ENCODE measurements at regions not wholly inside any gene's neighbourhood (a gene's known extent, or its start where the extent isn't known, plus 50 kb on each side); places are given as distances from the start of the nearest gene placed in this dataset.

DNA sequence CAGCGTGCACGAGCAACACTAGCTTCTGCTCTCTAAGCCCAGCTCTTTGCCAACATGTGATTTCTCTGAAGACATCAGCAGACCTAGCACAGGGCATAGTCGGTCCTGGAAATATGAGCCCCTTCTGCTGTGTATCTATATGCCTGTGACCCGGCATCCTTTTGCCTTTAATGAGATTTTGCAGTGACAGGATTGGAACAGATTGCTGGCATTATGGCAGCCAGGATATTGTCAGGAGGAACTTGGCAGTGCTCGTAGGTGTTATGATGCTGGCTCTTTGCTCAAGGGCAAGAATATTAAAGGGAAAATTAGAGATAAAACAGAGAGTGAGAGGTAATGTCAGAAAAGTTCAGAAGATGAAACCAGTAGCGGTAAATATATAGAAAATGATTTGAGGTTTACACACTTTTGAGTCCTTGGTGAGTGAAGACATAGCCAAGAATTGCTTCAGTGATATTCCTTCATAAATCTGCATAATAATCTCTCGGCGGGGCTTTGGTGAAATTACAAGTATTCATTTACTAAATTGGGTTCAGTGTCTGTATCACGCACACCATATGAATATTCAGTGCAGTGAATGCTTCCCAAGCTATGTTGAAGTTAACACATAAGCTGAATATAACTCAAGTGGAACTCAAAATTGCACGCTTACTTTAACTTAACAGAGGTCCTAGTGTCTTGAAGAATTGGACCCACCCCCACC, 502.1 kb upstream of the NR3C2 start:
- WGBS (ENCODE audit: low lambda C conversion rate), result 1% methylated on average over 10 of the region's 10 CpGs
- Histone ChIP-seq H4K20me1 (ENCODE audit: insufficient read depth) (no peaks in the 10 kb centered on the region), H3K36me3 (replicated peaks in 1 of 2; ENCODE audit: control insufficient read depth in 1 of 2, insufficient read depth in 2 of 2, low read length in 1 of 2) (no peaks in the 10 kb centered on the region), H3K4me3 (ENCODE audit: low read depth in 2 of 2, low read length in 1 of 2) (no peak overlapping the region), H3K79me2 (ENCODE audit: insufficient read depth) (no peaks in the 10 kb centered on the region), H3K27me3 (ENCODE audit: insufficient read depth) (no peaks in the 10 kb centered on the region; the same call in 1 of the 2 replicates), H3K27ac (ENCODE audit: low read depth in 2 of 2, low read length in 1 of 2) (no peak overlapping the region), H3K4me2 (no peak overlapping the region), H3K9ac (no peak overlapping the region), H3K9me3 (no peaks in the 10 kb centered on the region), H2AFZ (ENCODE audit: low read depth) (no peak overlapping the region), H3F3A (replicated peaks; ENCODE audit: insufficient read depth) (no peaks in the 10 kb centered on the region), H3K9me2 (no peaks in the 10 kb centered on the region), H3K4me1 (ENCODE audit: control insufficient read depth in 1 of 2, insufficient read depth in 2 of 2, low read depth in 1 of 2, low read length in 1 of 2) (no peaks in the 10 kb centered on the region)
- ChIA-PET POLR2A (no interaction called here), CTCF (interaction anchor here (1.2 kb wide), 1 partner anchor 9 kb away, joined by 3 read pairs; no protein-coding TSS in a partner anchor)
- TF ChIP-seq TEAD4 (IDR thresholded peaks at IDR 0.05; ENCODE audit: borderline replicate concordance, insufficient read depth) (no peak), GABPA (IDR thresholded peaks at IDR 0.05; ENCODE audit: low read depth) (no peak), MXI1 (IDR thresholded peaks at IDR 0.05; ENCODE audit: low read depth, low read length) (no peak), YY1 (IDR thresholded peaks at IDR 0.05; ENCODE audit: low read depth) (no peak), SIN3A (IDR thresholded peaks at IDR 0.05; ENCODE audit: borderline replicate concordance, low read depth, low read length) (no peak), GATA2 (CRISPR knock-in tag; IDR thresholded peaks at IDR 0.05) (no peak), NFIC (IDR thresholded peaks at IDR 0.05; ENCODE audit: borderline replicate concordance) (no peak)
- TF ChIP-seq, protein P1, sequence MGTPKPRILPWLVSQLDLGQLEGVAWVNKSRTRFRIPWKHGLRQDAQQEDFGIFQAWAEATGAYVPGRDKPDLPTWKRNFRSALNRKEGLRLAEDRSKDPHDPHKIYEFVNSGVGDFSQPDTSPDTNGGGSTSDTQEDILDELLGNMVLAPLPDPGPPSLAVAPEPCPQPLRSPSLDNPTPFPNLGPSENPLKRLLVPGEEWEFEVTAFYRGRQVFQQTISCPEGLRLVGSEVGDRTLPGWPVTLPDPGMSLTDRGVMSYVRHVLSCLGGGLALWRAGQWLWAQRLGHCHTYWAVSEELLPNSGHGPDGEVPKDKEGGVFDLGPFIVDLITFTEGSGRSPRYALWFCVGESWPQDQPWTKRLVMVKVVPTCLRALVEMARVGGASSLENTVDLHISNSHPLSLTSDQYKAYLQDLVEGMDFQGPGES (IDR thresholded peaks at IDR 0.05; ENCODE audit: low read depth, low read length), result no peak
- TF ChIP-seq, protein P2, sequence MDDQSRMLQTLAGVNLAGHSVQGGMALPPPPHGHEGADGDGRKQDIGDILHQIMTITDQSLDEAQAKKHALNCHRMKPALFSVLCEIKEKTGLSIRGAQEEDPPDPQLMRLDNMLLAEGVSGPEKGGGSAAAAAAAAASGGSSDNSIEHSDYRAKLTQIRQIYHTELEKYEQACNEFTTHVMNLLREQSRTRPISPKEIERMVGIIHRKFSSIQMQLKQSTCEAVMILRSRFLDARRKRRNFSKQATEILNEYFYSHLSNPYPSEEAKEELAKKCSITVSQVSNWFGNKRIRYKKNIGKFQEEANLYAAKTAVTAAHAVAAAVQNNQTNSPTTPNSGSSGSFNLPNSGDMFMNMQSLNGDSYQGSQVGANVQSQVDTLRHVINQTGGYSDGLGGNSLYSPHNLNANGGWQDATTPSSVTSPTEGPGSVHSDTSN (IDR thresholded peaks at IDR 0.05), result no peak
- TF ChIP-seq, protein P3, sequence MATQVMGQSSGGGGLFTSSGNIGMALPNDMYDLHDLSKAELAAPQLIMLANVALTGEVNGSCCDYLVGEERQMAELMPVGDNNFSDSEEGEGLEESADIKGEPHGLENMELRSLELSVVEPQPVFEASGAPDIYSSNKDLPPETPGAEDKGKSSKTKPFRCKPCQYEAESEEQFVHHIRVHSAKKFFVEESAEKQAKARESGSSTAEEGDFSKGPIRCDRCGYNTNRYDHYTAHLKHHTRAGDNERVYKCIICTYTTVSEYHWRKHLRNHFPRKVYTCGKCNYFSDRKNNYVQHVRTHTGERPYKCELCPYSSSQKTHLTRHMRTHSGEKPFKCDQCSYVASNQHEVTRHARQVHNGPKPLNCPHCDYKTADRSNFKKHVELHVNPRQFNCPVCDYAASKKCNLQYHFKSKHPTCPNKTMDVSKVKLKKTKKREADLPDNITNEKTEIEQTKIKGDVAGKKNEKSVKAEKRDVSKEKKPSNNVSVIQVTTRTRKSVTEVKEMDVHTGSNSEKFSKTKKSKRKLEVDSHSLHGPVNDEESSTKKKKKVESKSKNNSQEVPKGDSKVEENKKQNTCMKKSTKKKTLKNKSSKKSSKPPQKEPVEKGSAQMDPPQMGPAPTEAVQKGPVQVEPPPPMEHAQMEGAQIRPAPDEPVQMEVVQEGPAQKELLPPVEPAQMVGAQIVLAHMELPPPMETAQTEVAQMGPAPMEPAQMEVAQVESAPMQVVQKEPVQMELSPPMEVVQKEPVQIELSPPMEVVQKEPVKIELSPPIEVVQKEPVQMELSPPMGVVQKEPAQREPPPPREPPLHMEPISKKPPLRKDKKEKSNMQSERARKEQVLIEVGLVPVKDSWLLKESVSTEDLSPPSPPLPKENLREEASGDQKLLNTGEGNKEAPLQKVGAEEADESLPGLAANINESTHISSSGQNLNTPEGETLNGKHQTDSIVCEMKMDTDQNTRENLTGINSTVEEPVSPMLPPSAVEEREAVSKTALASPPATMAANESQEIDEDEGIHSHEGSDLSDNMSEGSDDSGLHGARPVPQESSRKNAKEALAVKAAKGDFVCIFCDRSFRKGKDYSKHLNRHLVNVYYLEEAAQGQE (IDR thresholded peaks at IDR 0.05; ENCODE audit: low read depth, low read length), result no peak
- TF ChIP-seq, protein P4, sequence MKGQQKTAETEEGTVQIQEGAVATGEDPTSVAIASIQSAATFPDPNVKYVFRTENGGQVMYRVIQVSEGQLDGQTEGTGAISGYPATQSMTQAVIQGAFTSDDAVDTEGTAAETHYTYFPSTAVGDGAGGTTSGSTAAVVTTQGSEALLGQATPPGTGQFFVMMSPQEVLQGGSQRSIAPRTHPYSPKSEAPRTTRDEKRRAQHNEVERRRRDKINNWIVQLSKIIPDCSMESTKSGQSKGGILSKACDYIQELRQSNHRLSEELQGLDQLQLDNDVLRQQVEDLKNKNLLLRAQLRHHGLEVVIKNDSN (IDR thresholded peaks at IDR 0.05; ENCODE audit: borderline replicate concordance, low read depth), result no peak
- DNase-seq, result no peak

All from SK-N-SH (cell line).